OCI-LY7 (cell line): ENCODE measurements at regions not wholly inside any gene's neighbourhood (a gene's known extent, or its start where the extent isn't known, plus 50 kb on each side); places are given as distances from the start of the nearest gene placed in this dataset.

Experiments used
- EZH2phosphoT487 ChIP-seq: fragments of 200-600 bp; sonication (generic); IDR thresholded peaks from 2 replicates; pipeline ENCODE4 v1.6.1; 2018; ENCODE audit warnings: low read depth, borderline replicate concordance, mild to moderate bottlenecking, mixed run types, antibody characterized with exemption, low read length, moderate library complexity, mixed read lengths
- TF ChIP-seq, protein P1 (sequence below): fragments of 200-600 bp; sonication (generic); conservative IDR thresholded peaks from 2 replicates; pipeline ENCODE4 v1.5.1; 2014; ENCODE audit warnings: mild to moderate bottlenecking, antibody characterized with exemption, low read length, moderate library complexity, mixed read lengths

DNA sequence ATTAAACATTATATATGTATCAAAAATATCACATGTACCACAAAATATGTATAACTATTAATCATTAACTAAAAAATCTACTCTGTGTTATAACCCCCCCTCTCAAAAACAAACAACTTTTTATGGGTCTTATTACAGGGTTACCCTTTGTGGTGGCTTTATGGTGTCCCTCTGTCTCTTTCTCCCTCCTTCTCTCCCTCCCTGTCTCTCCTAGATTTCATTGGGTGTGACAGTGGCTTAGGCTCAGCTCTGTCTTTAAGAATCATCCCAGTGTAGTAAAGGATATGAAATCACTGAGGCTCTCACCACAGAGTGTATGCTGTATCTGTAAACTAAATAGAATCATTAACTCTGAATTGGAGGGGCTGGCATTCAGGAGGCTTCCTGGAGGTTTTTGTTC lies 93.7 kb downstream of the TDRD15 start:
- TF ChIP-seq, protein P1, sequence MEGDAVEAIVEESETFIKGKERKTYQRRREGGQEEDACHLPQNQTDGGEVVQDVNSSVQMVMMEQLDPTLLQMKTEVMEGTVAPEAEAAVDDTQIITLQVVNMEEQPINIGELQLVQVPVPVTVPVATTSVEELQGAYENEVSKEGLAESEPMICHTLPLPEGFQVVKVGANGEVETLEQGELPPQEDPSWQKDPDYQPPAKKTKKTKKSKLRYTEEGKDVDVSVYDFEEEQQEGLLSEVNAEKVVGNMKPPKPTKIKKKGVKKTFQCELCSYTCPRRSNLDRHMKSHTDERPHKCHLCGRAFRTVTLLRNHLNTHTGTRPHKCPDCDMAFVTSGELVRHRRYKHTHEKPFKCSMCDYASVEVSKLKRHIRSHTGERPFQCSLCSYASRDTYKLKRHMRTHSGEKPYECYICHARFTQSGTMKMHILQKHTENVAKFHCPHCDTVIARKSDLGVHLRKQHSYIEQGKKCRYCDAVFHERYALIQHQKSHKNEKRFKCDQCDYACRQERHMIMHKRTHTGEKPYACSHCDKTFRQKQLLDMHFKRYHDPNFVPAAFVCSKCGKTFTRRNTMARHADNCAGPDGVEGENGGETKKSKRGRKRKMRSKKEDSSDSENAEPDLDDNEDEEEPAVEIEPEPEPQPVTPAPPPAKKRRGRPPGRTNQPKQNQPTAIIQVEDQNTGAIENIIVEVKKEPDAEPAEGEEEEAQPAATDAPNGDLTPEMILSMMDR = no peak
- no peak for TF ChIP-seq EZH2phosphoT487
